Suprapubic skin (tissue), 4 donors: ENCODE measurements at regions not wholly inside any gene's neighbourhood (a gene's known extent, or its start where the extent isn't known, plus 50 kb on each side); places are given as distances from the start of the nearest gene placed in this dataset.

Source experiments
- EP300 ChIP-seq: sonication (generic); formaldehyde crosslinking; IDR thresholded peaks from one replicate; pipeline ENCODE4 v1.6.1; 2017; ENCODE audit warnings: antibody characterized with exemption
- POLR2A ChIP-seq, 2 donors: fragments of 450-650 bp; IDR thresholded peaks; one replicate each; pipeline ENCODE4 v1.6.1; 2017; ENCODE audit warnings: antibody characterized with exemption in 2 of 2, mild to moderate bottlenecking in 2 of 2, moderate library complexity in 2 of 2
- POLR2AphosphoS5 ChIP-seq, 3 donors: sonication (generic); formaldehyde crosslinking; IDR thresholded peaks; one replicate each; pipeline ENCODE4 v1.6.1; 2017; ENCODE audit warnings: antibody characterized with exemption in 3 of 3
- TF ChIP-seq, protein P1 (sequence below), 2 donors: fragments of 200-600 bp in 1 of 2; fragments of 450-650 bp in 1 of 2; sonication (generic) in 1 of 2; IDR thresholded peaks; one replicate each; pipeline ENCODE4 v1.5.1; 2016 to 2019; ENCODE audit warnings: antibody characterized with exemption in 2 of 2, mild to moderate bottlenecking in 1 of 2, moderate library complexity in 1 of 2

DNA sequence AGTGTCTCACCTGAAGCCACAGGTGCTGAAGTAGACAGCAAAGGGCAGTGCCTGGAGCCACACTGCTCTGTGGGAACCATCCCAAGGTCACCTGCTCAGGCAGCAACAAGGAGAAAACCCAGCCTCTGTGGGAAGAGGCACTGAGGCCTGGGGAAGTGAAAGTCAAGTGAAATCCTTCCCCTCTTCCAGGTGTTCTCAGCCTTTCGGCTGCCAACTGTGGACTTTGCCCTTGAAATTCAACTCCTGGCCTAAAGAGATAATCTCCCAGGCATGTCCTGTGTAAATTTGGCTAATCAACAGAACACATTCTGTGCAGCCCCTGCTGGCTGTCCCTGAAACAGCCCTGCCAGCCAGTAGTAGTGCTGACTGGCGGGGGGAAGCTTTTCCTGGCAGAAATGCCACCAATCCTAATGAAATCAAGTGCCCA is 112.1 kb downstream of the RPL27A start:
- TF ChIP-seq, protein P1, sequence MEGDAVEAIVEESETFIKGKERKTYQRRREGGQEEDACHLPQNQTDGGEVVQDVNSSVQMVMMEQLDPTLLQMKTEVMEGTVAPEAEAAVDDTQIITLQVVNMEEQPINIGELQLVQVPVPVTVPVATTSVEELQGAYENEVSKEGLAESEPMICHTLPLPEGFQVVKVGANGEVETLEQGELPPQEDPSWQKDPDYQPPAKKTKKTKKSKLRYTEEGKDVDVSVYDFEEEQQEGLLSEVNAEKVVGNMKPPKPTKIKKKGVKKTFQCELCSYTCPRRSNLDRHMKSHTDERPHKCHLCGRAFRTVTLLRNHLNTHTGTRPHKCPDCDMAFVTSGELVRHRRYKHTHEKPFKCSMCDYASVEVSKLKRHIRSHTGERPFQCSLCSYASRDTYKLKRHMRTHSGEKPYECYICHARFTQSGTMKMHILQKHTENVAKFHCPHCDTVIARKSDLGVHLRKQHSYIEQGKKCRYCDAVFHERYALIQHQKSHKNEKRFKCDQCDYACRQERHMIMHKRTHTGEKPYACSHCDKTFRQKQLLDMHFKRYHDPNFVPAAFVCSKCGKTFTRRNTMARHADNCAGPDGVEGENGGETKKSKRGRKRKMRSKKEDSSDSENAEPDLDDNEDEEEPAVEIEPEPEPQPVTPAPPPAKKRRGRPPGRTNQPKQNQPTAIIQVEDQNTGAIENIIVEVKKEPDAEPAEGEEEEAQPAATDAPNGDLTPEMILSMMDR (IDR thresholded peaks at IDR 0.05): no peak
- TF ChIP-seq POLR2A (IDR thresholded peaks at IDR 0.05) (no peak), EP300 (no peak), POLR2AphosphoS5 (IDR thresholded peaks at IDR 0.05) (no peak)
